ENCODE measurements at regions not wholly inside any gene's neighbourhood (a gene's known extent, or its start where the extent isn't known, plus 50 kb on each side); places are given as distances from the start of the nearest gene placed in this dataset.

DNA sequence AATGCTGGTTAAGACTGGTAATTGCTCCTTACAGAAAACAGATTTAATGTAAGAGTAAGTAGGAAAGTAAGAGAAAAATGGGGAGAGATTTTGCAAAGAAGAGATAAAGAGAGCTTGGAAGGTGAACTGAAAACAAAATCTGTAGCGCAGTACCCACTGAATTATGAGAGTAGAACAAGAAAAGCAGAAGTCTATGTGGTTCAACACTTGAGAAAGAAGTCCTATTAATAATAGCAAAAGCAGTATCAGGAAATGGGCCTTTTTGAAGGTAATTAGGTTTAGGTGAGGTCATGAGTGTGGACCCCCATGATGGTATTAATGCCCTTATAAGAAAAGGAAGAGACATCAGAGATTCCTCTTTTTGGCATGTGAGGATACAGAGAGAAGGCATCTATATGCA lies 460.6 kb downstream of the CETN3 start:
- no peak for TF ChIP-seq POLR2A (IDR thresholded peaks at IDR 0.05; ENCODE audit: low read depth, low read length)
- no peak for TF ChIP-seq POLR2AphosphoS5 (IDR thresholded peaks at IDR 0.05; ENCODE audit: low read depth, low read length)
- peak; percentile 77 for TF ChIP-seq SPI1 (IDR thresholded peaks at IDR 0.05; ENCODE audit: low read depth, low read length)
- no peak for TF ChIP-seq POU2F2 (IDR thresholded peaks at IDR 0.05; ENCODE audit: low read depth, low read length)
- no peak for TF ChIP-seq TAF1 (IDR thresholded peaks at IDR 0.05; ENCODE audit: low read depth, low read length)
- no peak for TF ChIP-seq PAX5 (IDR thresholded peaks at IDR 0.05; ENCODE audit: insufficient read depth, low read length, severe bottlenecking)
